Smooth muscle cell (in vitro differentiated cells): ENCODE measurements at regions not wholly inside any gene's neighbourhood (a gene's known extent, or its start where the extent isn't known, plus 50 kb on each side); places are given as distances from the start of the nearest gene placed in this dataset.

Source experiments
- DNase-seq: peaks from one replicate; lab custom pipeline; 2025; ENCODE audit not compliant: unreplicated experiment; lab: John Stamatoyannopoulos, UW
- H2AFZ ChIP-seq: fragments of 200-600 bp; sonication (generic); 2 replicates; pipeline ENCODE4 v1.6.0; 2016; ENCODE audit warnings: antibody characterized with exemption, low read depth, mild to moderate bottlenecking
- H3F3A ChIP-seq: fragments of 200-600 bp; sonication (generic); 2 replicates; pipeline ENCODE4 v1.6.0; 2017; ENCODE audit warnings: antibody characterized with exemption, low read depth
- H3K27ac ChIP-seq: fragments of 200-600 bp; sonication (generic); 2 replicates; pipeline ENCODE4 v1.5.1; 2016; ENCODE audit warnings: low read depth, mild to moderate bottlenecking
- H3K27me3 ChIP-seq: fragments of 200-600 bp; sonication (generic); 2 replicates; pipeline ENCODE4 v1.6.1; 2016; ENCODE audit warnings: low read depth, mild to moderate bottlenecking
- H3K36me3 ChIP-seq: fragments of 200-600 bp; sonication (generic); 2 replicates; pipeline ENCODE4 v1.5.1; 2016; ENCODE audit warnings: low read depth
- H3K4me1 ChIP-seq: fragments of 200-600 bp; sonication (generic); 2 replicates; pipeline ENCODE4 v1.5.1; 2016; ENCODE audit warnings: low read depth
- H3K4me2 ChIP-seq: fragments of 200-600 bp; sonication (generic); 2 replicates; pipeline ENCODE4 v1.6.0; 2016; ENCODE audit warnings: mild to moderate bottlenecking
- H3K4me3 ChIP-seq: fragments of 200-600 bp; sonication (generic); 2 replicates; pipeline ENCODE4 v1.5.1; 2016; ENCODE audit warnings: mild to moderate bottlenecking
- H3K79me2 ChIP-seq: fragments of 200-600 bp; sonication (generic); 2 replicates; pipeline ENCODE4 v1.6.0; 2016; ENCODE audit warnings: low read depth, mild to moderate bottlenecking
- H3K9ac ChIP-seq: fragments of 200-600 bp; sonication (generic); 2 replicates; pipeline ENCODE4 v1.6.0; 2016; ENCODE audit warnings: low read depth
- H3K9me3 ChIP-seq: fragments of 200-600 bp; sonication (generic); replicated peaks from 2 replicates; pipeline ENCODE4 v1.5.1; 2016; ENCODE audit warnings: low read depth
- H4K20me1 ChIP-seq: fragments of 200-600 bp; sonication (generic); 2 replicates; pipeline ENCODE4 v1.6.0; 2016; ENCODE audit warnings: low read depth
- CTCF ChIP-seq: fragments of 200-600 bp; sonication (generic); IDR thresholded peaks from 2 replicates; pipeline ENCODE4 v1.5.1; 2017; ENCODE audit warnings: borderline replicate concordance, mild to moderate bottlenecking, antibody characterized with exemption; ENCODE audit not compliant: insufficient read depth, poor library complexity, severe bottlenecking
- WGBS: methylation state at CpG from one replicate; pipeline ENCODE4 v1.1.7; 2016; ENCODE audit warnings: low lambda C conversion rate; 5-methylcytosine and 5-hydroxymethylcytosine counted together

DNA sequence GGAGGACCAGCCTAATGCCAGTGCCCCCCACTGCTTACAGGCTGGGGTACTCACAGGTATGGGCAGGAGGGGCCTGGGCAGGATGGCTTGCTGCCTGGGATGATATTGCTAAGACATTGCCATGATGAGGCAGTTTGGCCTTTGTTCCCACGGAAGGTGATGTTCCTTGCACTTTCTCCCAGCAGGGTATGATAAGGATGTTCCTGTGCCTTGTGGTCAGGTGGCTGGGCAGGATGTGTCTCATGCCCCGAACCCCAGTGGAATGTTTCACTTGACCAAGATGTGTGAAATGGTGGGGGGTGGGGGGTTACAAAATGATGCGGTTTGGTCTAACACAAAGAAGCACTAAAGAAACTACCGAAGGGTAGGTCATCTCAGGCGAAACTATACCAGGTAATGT is 337.8 kb upstream of the ZFHX3 start:
- no peak overlapping the region for H3K4me2 ChIP-seq
- H3K27me3 ChIP-seq, result no peaks in the 10 kb centered on the region
- 88% methylated on average over 5 of the region's 5 CpGs for WGBS
- no peak overlapping the region for H2AFZ ChIP-seq
- no peaks in the 10 kb centered on the region for H3K79me2 ChIP-seq
- no peak for DNase-seq
- H3K9me3 ChIP-seq, result no peaks in the 10 kb centered on the region
- no peak overlapping the region for H3K27ac ChIP-seq
- H3K9ac ChIP-seq, result no peak overlapping the region
- no peak for TF ChIP-seq CTCF
- H3K4me3 ChIP-seq, result no peak overlapping the region
- H4K20me1 ChIP-seq, result no peaks in the 10 kb centered on the region
- no peaks in the 10 kb centered on the region for H3F3A ChIP-seq
- H3K4me1 ChIP-seq, result peaks cover 7% of the 10 kb centered on the region
- H3K36me3 ChIP-seq, result no peaks in the 10 kb centered on the region

DNA sequence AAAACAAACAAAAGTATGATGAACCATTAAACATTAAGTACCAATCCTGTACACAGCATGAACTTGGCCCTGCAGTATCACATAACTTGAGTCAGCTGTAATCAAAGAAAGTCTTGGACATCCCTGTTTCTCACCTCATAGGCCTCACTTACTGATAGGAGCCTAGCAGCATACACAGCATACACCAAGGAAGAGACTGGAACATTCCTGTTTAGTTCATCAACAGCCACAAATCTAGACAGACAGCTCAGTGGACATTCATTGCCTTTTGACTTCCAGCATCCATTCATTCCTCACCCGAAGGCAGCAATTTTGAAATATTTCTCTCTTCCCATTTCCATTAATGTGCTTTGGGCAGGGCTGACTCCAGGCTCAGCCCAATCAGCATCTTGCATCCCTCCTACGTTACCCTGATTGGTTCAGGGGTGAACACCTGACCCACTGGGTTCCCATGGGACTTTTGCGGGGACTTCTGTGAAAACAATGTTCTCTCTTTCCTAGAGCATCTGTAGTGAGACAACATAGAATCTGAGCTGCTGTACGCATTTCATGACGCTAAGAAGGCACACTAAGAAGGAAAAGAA is 336.7 kb upstream of the ZFHX3 start:
- Histone ChIP-seq H3K9ac (no peak overlapping the region), H3K27me3 (no peaks in the 10 kb centered on the region), H4K20me1 (no peaks in the 10 kb centered on the region), H3K9me3 (no peaks in the 10 kb centered on the region), H3F3A (no peaks in the 10 kb centered on the region), H3K79me2 (no peaks in the 10 kb centered on the region), H3K4me1 (no peaks in the 10 kb centered on the region), H3K36me3 (no peaks in the 10 kb centered on the region), H3K4me3 (no peak overlapping the region), H2AFZ (no peak overlapping the region), H3K4me2 (no peak overlapping the region), H3K27ac (no peak overlapping the region)
- TF ChIP-seq CTCF, result no peak
- WGBS, result 86% methylated on average over 5 of the region's 5 CpGs
- DNase-seq, result no peak

DNA sequence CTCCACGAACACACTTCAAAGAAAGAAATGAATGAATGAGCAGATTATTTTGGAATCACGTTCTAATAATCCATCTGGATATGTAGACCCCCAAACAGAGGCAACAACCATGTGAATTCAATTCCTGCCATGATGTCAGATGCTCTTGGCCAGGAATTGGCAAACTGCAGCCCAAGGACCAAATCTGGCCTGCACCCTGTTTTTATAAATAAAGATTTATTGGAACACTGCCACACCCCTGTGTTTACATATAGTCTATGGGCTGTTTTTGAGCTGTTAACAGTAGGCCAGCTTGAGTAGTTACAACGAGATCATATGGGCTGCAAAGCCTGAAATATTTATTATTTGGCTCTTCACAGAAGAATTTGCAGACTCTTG is 336.0 kb upstream of the ZFHX3 start:
- no peaks in the 10 kb centered on the region for H3K27me3 ChIP-seq
- H2AFZ ChIP-seq, result no peak overlapping the region
- WGBS, result 86% methylated on average over 3 of the region's 3 CpGs
- no peaks in the 10 kb centered on the region for H3K79me2 ChIP-seq
- no peak overlapping the region for H3K4me2 ChIP-seq
- DNase-seq, result no peak
- no peaks in the 10 kb centered on the region for H3F3A ChIP-seq
- H3K9ac ChIP-seq, result no peak overlapping the region
- no peak overlapping the region for H3K4me3 ChIP-seq
- no peaks in the 10 kb centered on the region for H3K4me1 ChIP-seq
- H3K9me3 ChIP-seq, result no peaks in the 10 kb centered on the region
- no peak overlapping the region for H3K27ac ChIP-seq
- no peaks in the 10 kb centered on the region for H4K20me1 ChIP-seq
- TF ChIP-seq CTCF, result no peak
- H3K36me3 ChIP-seq, result no peaks in the 10 kb centered on the region

DNA sequence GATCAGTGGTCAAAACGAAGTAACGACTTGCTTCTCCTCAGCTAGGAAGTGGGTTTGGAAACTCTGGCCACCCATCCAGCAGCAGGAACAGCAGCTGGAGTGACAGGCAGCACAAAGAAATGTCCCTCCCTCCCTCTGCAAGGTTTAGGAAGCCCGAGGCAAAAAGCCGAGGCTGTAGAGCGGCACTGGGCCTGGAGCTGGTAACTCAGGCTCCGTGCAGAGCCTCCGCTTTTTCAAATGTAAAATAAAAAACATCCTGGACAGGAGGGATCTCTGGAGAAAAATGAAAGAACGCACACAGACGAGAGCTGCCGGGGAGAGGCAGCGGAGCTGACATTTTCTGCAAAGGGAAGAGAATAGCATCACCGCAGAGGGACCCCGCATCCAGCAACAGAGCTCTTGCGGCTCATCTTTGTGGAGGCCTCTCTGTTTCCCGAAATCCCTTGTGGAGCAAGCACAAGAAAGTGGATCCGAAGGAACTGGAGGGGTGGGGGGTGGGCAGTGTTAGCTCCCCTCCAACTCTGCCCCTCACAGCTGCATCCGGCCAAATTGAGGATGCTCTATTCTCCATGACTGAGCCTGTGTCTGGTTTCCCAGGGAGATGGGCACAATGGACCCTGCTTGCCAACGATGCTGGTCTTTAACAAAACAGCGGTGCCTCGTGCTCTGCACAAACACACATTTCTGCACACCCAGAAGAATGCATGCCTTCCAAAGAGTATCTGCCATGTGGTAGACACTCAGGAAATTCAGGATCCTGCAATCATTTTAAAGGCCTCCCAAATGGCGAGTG is 335.5 kb upstream of the ZFHX3 start:
- Histone ChIP-seq H3K4me1 (no peaks in the 10 kb centered on the region), H4K20me1 (no peaks in the 10 kb centered on the region), H3K4me3 (no peak overlapping the region), H3K9me3 (no peaks in the 10 kb centered on the region), H3K4me2 (no peak overlapping the region), H3F3A (no peaks in the 10 kb centered on the region), H2AFZ (no peak overlapping the region), H3K36me3 (no peaks in the 10 kb centered on the region), H3K9ac (no peak overlapping the region), H3K79me2 (no peaks in the 10 kb centered on the region), H3K27ac (no peak overlapping the region), H3K27me3 (no peaks in the 10 kb centered on the region)
- TF ChIP-seq CTCF, result no peak
- no peak for DNase-seq
- WGBS, result 89% methylated on average over 21 of the region's 21 CpGs
